ENCODE measurements at regions not wholly inside any gene's neighbourhood (a gene's known extent, or its start where the extent isn't known, plus 50 kb on each side); places are given as distances from the start of the nearest gene placed in this dataset.

DNA sequence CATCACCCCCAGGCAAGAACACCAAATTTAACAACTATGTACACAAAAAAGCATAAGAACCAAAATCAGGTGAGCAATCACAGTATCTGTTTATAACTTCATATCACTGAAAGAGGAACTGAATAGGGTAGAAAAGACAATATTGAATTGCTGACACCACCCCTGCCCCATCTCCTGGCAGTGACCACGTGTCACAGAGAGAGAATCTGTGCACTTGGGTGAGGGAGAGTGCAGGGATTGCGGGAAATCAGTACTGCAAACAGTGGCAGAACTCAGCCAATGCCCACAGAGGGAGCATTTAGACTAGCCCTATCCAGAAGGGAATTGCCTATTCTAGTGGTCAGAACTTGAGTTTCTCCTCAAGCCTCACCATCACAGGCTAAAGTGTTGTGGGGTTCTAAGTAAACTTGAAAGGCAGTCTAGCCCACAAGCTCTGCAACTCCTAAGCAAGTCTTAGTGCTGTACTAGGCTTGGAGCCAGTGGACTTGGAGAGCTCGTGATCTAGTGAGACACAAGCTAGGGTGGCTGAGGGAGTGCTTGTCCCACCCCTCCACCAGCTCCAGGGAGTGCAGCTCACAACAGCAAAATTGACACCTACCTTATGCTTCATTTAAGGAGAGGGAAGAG, 82.8 kb upstream of the PTH start:
- no peak for TF ChIP-seq CTCF (conservative IDR thresholded peaks at IDR 0.05)
- TF ChIP-seq EZH2 (IDR thresholded peaks at IDR 0.05; ENCODE audit: low read depth) = no peak

Data from PC-9 (cell line).